ENCODE measurements at regions not wholly inside any gene's neighbourhood (a gene's known extent, or its start where the extent isn't known, plus 50 kb on each side); places are given as distances from the start of the nearest gene placed in this dataset.

DNA sequence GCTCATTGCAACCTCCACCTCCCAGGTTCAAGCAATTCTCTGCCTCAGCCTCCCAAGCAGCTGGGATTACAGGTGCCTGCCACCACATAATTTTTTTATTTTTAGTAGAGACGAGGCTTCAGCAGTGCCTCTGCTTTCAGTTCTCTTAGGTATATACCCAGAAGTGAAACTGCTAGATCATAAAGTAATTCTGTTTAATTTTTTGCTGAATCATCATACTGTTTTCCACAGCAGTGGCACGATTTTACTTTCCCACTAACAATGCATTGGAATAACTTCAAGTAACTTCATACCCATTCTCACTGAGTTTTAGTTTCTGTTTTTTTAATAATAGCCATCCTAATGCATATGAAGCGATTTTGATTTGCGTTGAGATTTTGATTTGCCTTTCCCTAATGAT, 148.0 kb upstream of the G2E3 start:
- TF ChIP-seq CTCF (IDR thresholded peaks at IDR 0.05) (no peak), POLR2A (IDR thresholded peaks at IDR 0.05) (no peak)
